Stimulated activated naive CD4-positive, alpha-beta T cell (primary cell): ENCODE measurements at regions not wholly inside any gene's neighbourhood (a gene's known extent, or its start where the extent isn't known, plus 50 kb on each side); places are given as distances from the start of the nearest gene placed in this dataset.

ENCODE experiments used
- DNase-seq, 6 experiments: peaks; one replicate each; lab custom pipeline; 2025; lab: John Stamatoyannopoulos, UW

- no peak for DNase-seq
Measured at GRCh38 chr19:30128211-30128610, 186.2 kb downstream of the URI1 start.

DNA sequence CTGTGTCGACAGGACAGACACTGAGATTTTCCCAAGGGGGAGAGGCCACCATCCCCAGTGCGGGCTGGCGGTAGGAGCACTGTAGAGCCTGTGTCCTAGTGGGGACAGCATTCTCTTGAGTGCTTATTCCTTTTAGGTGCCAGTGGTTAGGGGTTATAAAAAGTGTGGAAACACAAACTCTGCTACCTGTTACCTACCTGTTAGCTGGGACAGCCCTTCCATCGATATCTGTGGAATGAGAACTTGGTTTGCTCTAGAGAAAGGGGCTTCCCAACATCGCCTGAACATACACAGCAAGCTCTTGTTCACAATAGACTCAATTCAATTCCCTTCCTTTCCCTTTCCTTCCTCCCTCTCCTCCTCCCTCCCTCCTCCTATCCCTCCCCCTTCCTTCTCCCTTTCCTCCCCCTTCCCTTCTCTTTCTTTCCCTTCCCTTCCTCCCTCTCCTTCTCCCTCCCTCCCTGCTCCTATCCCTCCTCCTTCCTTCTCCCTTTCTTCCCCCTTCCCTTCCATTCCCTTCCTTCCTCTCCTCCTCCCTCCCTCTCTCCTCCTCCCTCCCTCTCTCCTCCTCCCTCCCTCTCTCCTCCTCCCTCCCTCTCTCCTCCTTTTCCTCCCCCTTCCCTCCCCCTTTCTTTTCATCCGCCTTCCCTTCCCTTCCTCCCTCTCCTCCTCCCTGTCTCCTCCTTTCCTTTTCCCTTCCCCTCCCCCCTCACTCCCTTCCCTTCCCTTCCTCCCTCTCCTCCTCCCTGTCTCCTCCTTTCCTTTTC lies 188.5 kb downstream of the URI1 start:
- no peak for DNase-seq

- DNase-seq: no peak
Measured at GRCh38 chr19:30131246-30131645, 189.2 kb downstream of the URI1 start.

GRCh38 chr19:30131722-30132291 lies 189.8 kb downstream of the URI1 start:
- DNase-seq: no peak

- DNase-seq: no peak
Measured at GRCh38 chr19:30132343-30133075, 190.5 kb downstream of the URI1 start.

GRCh38 chr19:30133803-30134202 lies 191.8 kb downstream of the URI1 start:
- no peak for DNase-seq

- DNase-seq: no peak
Measured at GRCh38 chr19:30135093-30135757, 193.2 kb downstream of the URI1 start.

DNA sequence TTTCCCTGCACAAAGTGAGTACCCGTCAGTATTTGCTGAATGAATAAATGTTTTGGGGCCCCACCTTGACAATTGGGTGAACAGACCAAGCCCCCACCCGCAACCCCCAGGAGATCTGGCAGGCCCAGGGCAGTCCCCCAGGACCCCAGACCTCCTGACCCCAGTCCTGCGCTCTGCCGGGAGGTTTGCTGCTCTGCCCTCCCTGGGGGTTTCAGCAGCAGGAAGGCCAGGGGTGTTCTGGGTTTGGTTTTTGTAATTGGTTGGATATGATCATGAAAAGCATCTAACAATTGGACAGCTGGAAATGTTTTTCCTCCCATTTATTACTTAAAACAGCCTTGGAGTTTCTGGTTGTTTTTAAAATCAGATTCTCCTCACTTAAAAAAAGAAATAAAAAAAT lies 193.8 kb downstream of the URI1 start:
- DNase-seq: no peak

DNA sequence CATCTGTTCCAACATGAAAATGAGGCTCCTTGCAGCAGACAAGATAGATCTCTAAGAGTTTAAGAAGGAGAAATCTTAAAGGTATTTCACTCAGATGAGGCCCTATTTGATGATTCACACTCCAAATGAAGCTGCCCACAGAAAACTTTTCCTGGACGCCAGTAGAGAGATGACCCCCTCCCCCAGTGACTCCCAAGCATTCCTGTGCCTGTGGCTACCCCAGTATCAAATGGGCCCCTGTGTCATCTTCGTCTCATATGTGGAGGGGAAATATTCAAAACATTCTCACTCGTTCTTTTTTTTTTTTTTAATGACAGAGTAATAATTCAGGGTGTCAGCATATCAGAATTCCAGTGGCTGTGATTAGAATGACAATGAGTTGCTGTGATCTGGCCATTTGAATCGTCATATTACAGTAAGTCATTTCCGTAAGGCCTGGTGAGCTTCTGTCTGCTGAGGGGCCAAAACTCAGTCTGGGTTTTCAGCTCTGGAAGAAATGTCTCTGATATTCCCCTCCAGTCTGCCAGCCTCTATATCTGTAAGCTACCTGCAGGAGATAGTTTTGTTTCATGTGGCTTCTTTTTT lies 194.7 kb downstream of the URI1 start:
- no peak for DNase-seq

GRCh38 chr19:30137747-30138146 lies 195.7 kb downstream of the URI1 start:
- no peak for DNase-seq

GRCh38 chr19:30144242-30144758 lies 202.3 kb downstream of the URI1 start:
- DNase-seq: no peak

DNA sequence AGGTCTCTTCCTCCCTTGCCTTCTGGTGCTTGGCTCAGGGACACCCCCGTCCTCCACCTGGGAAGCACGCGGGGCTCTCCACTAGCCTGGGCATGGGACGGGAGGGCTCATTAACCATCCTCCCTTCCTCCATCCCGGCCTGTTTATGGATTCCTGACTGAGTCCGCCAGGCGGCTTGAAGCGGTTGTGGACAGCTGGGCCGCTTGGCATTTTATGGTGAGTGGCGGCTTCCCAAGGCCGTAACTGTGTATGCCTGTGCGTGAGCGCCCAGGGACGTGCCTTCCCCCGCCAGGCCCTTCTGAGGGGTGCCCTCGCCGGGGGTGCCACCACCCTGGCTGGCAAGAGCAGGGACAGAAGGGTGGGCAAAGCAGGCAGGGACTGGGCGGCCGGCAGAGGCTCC lies 202.8 kb downstream of the URI1 start:
- DNase-seq: no peak

DNA sequence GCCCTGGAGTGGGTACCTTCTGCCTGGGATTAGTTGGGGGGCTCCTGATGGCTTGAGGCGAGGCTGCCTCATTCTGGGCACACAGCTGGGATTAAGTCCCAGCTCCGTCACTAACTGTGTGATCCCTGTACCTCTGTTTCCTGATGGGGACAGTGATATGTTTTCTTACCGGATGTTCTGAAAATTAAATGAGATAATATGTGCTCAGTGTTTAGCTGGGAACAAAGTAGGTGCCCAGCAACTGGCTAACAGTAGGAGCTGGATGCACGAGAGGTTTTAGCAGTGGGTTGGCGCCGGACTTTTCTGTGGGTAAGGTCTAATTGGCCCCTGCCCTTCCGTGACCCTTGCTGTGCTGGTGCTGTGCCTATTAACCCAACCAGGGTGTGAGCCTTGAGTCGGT lies 203.4 kb downstream of the URI1 start:
- no peak for DNase-seq

GRCh38 chr19:30146346-30146745 lies 204.3 kb downstream of the URI1 start:
- DNase-seq: no peak

- DNase-seq: no peak
Measured at GRCh38 chr19:30148039-30148790, 206.2 kb downstream of the URI1 start.

GRCh38 chr19:30148803-30149202 lies 206.8 kb downstream of the URI1 start:
- no peak for DNase-seq

DNA sequence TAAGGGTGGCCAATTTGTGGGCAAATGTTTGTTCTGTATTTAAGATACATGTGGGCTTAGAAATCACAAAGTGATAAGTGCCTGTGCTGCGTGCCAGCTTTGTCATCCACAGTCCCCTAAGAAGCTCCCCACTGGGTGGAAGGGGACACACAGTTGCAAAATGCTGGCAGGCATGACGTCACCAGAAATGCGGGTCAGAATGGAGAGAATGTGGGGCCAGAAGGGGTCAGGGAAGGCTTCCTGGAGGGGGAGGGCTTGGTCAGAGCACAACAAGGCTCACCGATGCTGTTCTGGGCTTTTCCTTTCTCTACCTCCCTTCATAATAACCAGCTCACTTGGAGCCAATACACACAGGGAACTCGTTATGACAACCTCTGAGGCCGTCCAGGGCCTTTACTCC lies 207.3 kb downstream of the URI1 start:
- DNase-seq: no peak

DNA sequence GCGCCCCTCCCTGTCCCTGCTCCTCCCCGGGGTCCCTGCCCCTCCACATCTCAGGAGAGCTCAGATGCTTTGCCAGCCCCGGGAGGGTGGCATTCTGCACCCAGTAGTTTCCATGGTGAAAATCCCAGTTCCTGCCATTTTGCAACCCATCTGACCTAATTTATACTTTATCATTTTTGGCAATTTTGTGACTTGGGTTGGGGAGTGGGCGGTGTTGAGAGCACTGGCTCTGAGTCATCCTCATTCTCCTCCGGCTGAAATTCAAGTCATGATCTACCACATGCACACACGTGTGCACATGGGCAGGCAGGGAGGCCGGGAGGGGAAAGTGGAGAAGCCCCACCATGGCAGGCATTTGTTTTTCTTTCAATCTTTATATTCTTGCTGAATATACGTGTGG lies 208.6 kb downstream of the URI1 start:
- no peak for DNase-seq

GRCh38 chr19:30151081-30151480 lies 209.0 kb downstream of the URI1 start:
- no peak for DNase-seq

DNA sequence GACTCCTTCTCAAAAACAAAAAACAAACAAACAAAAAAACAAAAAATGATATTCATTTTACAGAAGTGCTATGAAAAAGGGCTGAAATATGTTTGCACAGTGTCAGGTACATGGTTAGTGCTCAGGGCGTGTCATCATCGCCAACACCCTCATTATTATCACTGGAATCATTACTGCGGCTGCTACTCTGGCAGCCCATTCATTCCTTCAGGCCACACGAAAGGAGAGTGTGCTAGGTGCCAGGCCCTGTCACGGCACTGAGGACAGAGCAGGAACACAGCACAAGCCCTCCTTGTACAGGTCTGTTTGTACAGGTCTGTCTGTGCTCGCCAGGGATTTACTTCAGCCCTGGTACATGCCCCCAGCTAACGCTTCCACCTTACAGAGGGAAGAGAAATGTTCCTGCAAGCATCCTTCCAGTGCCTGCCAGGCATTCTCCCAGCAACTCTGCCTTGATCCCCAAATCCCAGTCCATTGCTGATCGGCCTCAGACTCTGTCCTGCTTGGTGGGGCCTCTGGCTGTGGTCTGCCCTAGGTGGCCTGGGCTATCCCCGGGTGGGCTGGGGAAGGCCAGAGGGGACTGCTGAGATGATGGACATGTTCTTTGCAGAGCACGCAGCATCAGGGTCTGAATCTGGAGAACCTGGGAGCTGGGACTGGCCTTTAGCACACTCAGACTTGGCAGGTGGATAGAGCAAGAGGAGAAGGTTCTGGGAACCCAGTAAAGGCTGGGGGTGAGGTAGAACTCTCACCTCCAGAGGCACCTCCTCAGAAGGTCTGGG lies 210.7 kb downstream of the URI1 start:
- no peak for DNase-seq
